GM06990 (cell line): ENCODE measurements at regions not wholly inside any gene's neighbourhood (a gene's known extent, or its start where the extent isn't known, plus 50 kb on each side); places are given as distances from the start of the nearest gene placed in this dataset.

Experiments used
- DNase-seq: peaks from one replicate; pipeline ENCODE4 v3.0.0-alpha.2; 2011; ENCODE audit not compliant: insufficient read length; ENCODE audit errors: extremely low read depth
- H3K27me3 ChIP-seq: replicated peaks from 2 replicates; pipeline ENCODE4 v1.6.0; 2011; ENCODE audit warnings: low read length; ENCODE audit not compliant: control insufficient read depth, insufficient read depth
- H3K36me3 ChIP-seq: 2 replicates; pipeline ENCODE4 v1.5.1; 2011; ENCODE audit warnings: low read length; ENCODE audit not compliant: control insufficient read depth, insufficient read depth
- H3K4me3 ChIP-seq: replicated peaks from 2 replicates; pipeline ENCODE4 v1.5.1; 2011; ENCODE audit warnings: low read depth, mild to moderate bottlenecking, control low read depth, low read length
- TF ChIP-seq, protein P1 (sequence below): IDR thresholded peaks from 2 replicates; pipeline ENCODE4 v1.5.1; 2011; ENCODE audit warnings: low read length, control low read depth, mild to moderate bottlenecking, inconsistent platforms; ENCODE audit not compliant: insufficient read depth, poor library complexity, severe bottlenecking

- H3K36me3 ChIP-seq, result no peaks in the 10 kb centered on the region
- H3K4me3 ChIP-seq, result no peak overlapping the region
- TF ChIP-seq, protein P1, sequence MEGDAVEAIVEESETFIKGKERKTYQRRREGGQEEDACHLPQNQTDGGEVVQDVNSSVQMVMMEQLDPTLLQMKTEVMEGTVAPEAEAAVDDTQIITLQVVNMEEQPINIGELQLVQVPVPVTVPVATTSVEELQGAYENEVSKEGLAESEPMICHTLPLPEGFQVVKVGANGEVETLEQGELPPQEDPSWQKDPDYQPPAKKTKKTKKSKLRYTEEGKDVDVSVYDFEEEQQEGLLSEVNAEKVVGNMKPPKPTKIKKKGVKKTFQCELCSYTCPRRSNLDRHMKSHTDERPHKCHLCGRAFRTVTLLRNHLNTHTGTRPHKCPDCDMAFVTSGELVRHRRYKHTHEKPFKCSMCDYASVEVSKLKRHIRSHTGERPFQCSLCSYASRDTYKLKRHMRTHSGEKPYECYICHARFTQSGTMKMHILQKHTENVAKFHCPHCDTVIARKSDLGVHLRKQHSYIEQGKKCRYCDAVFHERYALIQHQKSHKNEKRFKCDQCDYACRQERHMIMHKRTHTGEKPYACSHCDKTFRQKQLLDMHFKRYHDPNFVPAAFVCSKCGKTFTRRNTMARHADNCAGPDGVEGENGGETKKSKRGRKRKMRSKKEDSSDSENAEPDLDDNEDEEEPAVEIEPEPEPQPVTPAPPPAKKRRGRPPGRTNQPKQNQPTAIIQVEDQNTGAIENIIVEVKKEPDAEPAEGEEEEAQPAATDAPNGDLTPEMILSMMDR, result no peak
- no peaks in the 10 kb centered on the region; the same call in 1 of the 2 replicates for H3K27me3 ChIP-seq
- no peak for DNase-seq
These were observed 293.5 kb downstream of the PTPRU start for GRCh38 chr1:29529677-29530278.

DNA sequence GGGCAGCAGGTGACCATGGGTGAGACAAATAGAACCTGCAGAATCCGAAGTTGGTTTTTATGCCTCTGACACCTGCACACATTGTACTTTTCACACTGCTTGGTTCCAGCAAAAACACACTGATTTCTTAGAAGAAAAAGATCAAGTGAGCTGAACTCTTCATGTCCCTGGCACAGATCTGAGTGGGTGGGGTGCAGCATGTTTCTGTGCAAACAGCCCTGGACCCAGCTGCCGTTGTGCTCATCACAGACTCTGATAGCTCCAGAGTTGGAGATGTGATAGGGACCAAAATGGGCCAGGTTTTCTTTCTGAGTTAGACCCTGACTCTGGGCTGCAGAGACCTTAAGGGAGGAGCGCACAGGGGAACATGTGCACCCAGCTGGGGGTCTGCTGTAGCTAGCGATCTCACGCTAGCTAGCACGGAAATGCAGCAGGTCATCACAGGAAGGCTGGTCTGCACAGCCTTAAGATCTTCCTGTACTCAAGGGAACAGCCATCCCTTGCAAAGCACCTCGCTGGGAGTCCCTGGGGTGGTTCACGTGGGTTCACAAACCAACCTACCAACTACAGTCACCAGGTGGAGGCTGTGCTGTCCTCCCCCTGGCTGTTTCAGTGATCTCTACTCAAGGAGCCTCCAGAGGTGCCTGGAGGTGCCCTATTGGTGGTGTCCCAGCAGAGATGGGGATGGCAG, 291.1 kb downstream of the PTPRU start:
- no peak for DNase-seq
- no peak overlapping the region for H3K4me3 ChIP-seq
- H3K27me3 ChIP-seq, result no peaks in the 10 kb centered on the region; the same call in none of the 2 replicates
- TF ChIP-seq, protein P1, result no peak
- no peaks in the 10 kb centered on the region for H3K36me3 ChIP-seq

DNA sequence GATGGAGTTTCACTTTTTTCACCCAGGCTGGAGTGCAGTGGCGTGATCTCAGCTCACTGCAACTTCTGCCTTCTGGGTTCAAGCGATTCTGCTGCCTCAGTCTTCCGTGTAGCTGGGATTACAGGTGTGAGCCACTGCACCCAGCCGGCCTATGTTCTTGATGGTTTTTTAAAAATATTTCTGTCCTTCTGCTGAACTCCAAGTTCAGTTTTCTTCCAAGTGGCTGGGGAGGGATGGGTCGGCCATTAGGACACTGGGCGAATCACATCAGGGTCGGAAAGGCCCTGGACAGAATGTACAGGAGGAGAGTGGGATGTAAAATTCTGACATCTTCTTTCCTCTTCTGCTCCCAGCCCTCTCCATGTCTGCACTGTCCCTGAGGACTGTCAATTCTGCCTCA, 289.6 kb downstream of the PTPRU start:
- Histone ChIP-seq H3K36me3 (no peaks in the 10 kb centered on the region), H3K27me3 (no peaks in the 10 kb centered on the region; the same call in none of the 2 replicates), H3K4me3 (no peak overlapping the region)
- DNase-seq, result no peak
- TF ChIP-seq, protein P1, result no peak

- Histone ChIP-seq H3K27me3 (no peaks in the 10 kb centered on the region; the same call in none of the 2 replicates), H3K36me3 (no peaks in the 10 kb centered on the region), H3K4me3 (no peak overlapping the region)
- TF ChIP-seq, protein P1, result no peak
- DNase-seq, result no peak
These were observed 288.2 kb downstream of the PTPRU start for GRCh38 chr1:29524285-29525065.

- no peak for DNase-seq
- H3K4me3 ChIP-seq, result no peak overlapping the region
- TF ChIP-seq, protein P1, result no peak
- H3K36me3 ChIP-seq, result no peaks in the 10 kb centered on the region
- no peaks in the 10 kb centered on the region; the same call in none of the 2 replicates for H3K27me3 ChIP-seq
These were observed 287.3 kb downstream of the PTPRU start for GRCh38 chr1:29523576-29523975.
